Stimulated activated naive CD8-positive, alpha-beta T cell treated with anti-CD3 and anti-CD28 coated beads, Interleukin-15, amount 100 ng/mL, for 72 hours (primary cell): ENCODE measurements at regions not wholly inside any gene's neighbourhood (a gene's known extent, or its start where the extent isn't known, plus 50 kb on each side); places are given as distances from the start of the nearest gene placed in this dataset.

Experiments used
- ATAC-seq: fragments of 150-1000 bp; cut with Tn5 transposase; 2 replicates; pipeline ENCODE4 v1.10.0; 2021; ENCODE audit warnings: mild to moderate bottlenecking, moderate library complexity
- DNase-seq, 2 donors: peaks; one replicate each; pipeline ENCODE4 v3.0.0; 2021 to 2022
- H3K27ac Mint-ChIP-seq, 2 donors: one replicate each; pipeline ENCODE4 v1.8.0; 2022; ENCODE audit warnings: mild to moderate bottlenecking in 2 of 2, mixed read lengths in 2 of 2, moderate library complexity in 2 of 2
- H3K27me3 Mint-ChIP-seq: one replicate; pipeline ENCODE4 v1.8.0; 2022; ENCODE audit warnings: mixed read lengths
- H3K4me1 Mint-ChIP-seq: one replicate; pipeline ENCODE4 v1.8.0; 2022; ENCODE audit warnings: mild to moderate bottlenecking, mixed read lengths
- H3K4me3 Mint-ChIP-seq, 2 donors: one replicate each; pipeline ENCODE4 v1.8.0; 2022; ENCODE audit warnings: mild to moderate bottlenecking in 2 of 2, mixed read lengths in 2 of 2, moderate library complexity in 1 of 2
- H3K9me3 Mint-ChIP-seq, 2 donors: one replicate each; pipeline ENCODE4 v1.8.0; 2022; ENCODE audit warnings: mixed read lengths in 2 of 2

DNA sequence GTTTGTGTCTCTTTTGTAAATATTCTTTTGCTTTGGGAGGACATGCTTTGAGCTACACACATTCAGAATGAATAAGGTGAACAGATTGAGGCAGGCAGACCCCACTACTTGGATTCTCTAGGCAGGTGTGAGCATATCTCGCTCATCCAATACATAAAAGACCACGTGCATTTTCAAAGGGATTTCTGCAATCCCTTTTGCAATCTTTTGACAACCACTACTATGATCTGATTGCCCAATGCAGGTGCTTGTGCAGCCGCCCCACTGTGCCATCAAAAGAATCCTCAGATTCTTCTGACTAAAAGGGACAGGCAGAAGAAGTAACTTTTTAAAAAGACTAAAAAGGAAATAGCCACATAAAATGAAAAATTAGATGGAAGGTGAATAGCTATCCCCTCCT, 341.4 kb downstream of the BMP4 start:
- no peak for DNase-seq
- H3K4me1 Mint-ChIP-seq = no peaks in the 10 kb centered on the region
- no peak for ATAC-seq
- no peaks in the 10 kb centered on the region for H3K27me3 Mint-ChIP-seq
- H3K27ac Mint-ChIP-seq = no peak overlapping the region
- H3K4me3 Mint-ChIP-seq = no peak overlapping the region
- peaks cover 6 to 7% of the 10 kb centered on the region in 2 donors for H3K9me3 Mint-ChIP-seq

DNA sequence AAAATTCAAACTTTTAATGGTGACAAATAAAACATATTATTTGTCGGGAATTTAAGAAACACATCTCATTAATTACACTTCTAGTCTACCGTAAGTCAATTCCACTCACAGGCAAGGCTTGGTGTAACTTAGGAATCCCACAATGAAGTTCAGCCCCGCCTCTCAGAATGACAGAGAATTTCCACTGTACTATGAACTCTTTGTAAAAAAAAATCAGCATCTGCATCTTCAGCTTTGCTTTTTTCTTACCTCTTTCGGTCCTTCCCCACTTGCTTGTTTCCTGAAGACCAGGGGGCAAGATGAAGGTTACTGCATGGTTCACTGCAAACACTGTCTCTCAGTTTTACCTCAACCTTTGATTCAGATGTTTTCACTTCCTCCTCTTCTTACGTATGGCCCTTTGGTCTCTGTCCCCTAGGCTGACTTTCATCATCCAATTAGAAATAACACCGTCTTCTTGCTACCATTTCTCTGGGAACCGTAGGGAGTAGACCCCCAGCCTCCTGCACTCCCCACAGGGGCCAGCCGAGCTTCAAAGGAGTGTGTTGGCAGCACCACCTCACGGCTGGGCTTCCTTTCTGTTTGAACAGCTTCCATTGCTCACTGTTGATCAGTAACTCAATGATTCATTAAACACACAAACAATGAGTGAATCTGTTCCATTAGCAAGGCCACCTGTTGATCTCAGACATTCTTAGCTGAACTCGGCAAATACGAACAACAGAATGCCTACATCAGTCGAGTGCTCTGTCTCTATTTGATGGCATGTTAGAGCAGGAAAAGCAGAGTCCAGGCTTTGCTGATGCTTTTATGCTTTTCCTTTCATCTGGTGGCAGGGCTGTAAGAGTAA, 343.0 kb downstream of the BMP4 start:
- H3K27ac Mint-ChIP-seq = peak overlapping the region in 1 of 2 donors; percentile 74
- H3K27me3 Mint-ChIP-seq = no peaks in the 10 kb centered on the region
- DNase-seq (no peak), ATAC-seq (peak; percentile 54)
- H3K4me1 Mint-ChIP-seq = no peaks in the 10 kb centered on the region
- H3K9me3 Mint-ChIP-seq = peaks cover 7 to 11% of the 10 kb centered on the region in 2 donors
- peak overlapping the region in 1 of 2 donors; percentile 46 for H3K4me3 Mint-ChIP-seq

DNA sequence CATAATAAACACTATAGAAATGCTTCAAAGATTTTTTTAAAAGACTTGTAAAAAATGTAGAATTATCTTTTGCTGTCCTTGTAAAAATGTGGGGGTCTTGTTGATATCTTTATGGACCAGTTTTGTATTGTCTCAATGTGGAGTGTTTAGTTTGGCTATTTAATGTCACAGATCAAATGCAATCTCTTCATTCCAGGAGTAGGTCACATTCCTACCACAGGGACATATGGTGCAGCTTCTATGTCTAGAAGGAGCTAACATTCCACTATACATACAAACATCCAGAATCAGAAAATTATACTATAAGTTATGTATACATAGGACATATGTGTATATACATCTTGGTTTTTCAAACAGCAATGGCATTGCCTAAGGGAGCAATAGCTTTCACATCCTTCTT, 345.7 kb downstream of the BMP4 start:
- Mint-ChIP-seq H3K4me1 (no peaks in the 10 kb centered on the region), H3K4me3 (no peak overlapping the region), H3K9me3 (peaks cover 7 to 11% of the 10 kb centered on the region in 2 donors), H3K27ac (no peak overlapping the region), H3K27me3 (no peaks in the 10 kb centered on the region)
- ATAC-seq (no peak), DNase-seq (no peak)

DNA sequence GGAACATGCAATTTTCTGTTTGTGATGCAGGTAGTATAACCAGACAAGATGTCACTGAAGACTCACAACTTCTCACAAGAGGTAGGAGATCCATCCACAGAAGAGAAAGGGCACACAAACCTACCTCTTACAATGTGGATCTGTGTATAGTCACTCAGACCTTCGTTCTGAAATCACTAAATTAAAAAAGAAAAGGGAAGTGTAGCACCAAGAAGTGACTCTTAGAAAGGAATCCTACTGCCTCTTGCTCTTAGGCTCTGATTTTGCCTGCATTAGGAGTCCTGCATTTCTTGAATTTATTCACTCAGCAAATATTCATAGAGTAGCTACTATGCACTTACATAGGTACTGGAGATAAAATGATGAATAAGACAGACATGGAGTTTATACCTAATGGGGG, 347.6 kb downstream of the BMP4 start:
- Mint-ChIP-seq H3K27ac (no peak overlapping the region), H3K4me3 (no peak overlapping the region), H3K9me3 (peaks cover 6 to 11% of the 10 kb centered on the region in 2 donors)

DNA sequence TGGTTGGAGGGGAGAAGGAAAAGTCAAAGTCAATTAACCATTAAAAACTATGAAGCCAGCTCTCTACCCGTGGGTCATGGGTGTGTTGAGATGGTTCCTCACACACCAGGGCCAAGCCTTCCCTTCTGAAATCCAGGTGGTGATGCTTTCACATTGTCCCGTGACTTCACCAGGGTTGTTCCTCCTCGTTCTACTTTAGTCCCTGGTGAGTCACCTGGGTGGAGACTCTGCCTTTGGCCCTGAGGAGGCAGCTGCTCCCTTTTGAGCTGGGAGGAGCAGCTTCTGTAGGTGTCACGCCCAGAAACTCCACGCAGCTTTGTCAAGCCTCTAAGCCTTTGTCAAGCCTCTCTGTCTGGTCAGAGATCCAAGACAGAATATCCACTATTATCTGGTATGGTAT, 348.3 kb downstream of the BMP4 start:
- Mint-ChIP-seq H3K9me3 (peaks cover 0 to 11% of the 10 kb centered on the region in 2 donors), H3K27ac (no peak overlapping the region), H3K4me1 (no peaks in the 10 kb centered on the region), H3K4me3 (no peak overlapping the region), H3K27me3 (no peaks in the 10 kb centered on the region)
- ATAC-seq (no peak), DNase-seq (no peak)

More for the DNA sequence above, 347.6 kb downstream of the BMP4 start:
- no peaks in the 10 kb centered on the region for H3K27me3 Mint-ChIP-seq
- no peak for ATAC-seq
- no peak for DNase-seq
- H3K4me1 Mint-ChIP-seq = no peaks in the 10 kb centered on the region

DNA sequence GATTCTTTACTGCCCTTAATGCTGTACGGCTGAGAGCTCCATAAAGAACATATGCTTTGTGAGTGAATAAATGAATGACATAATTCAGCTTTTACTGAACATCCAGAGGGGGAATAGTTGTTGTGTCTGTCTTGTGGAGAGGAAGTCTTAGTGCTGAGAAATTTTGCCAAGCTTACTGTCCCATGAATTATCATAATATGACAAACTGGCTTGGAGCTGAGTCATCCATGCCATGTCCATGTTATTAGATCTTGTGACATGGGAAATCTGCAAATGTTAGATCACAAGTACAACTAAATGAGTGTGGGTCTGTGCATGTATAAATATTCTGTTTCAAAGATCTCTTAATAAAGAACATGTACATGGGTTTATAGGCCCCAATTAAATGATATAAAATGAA, 350.4 kb downstream of the BMP4 start:
- Mint-ChIP-seq H3K27ac (no peak overlapping the region), H3K4me1 (no peaks in the 10 kb centered on the region), H3K9me3 (peaks cover 0 to 5% of the 10 kb centered on the region in 2 donors), H3K4me3 (no peak overlapping the region), H3K27me3 (no peaks in the 10 kb centered on the region)
- DNase-seq (no peak), ATAC-seq (no peak)

DNA sequence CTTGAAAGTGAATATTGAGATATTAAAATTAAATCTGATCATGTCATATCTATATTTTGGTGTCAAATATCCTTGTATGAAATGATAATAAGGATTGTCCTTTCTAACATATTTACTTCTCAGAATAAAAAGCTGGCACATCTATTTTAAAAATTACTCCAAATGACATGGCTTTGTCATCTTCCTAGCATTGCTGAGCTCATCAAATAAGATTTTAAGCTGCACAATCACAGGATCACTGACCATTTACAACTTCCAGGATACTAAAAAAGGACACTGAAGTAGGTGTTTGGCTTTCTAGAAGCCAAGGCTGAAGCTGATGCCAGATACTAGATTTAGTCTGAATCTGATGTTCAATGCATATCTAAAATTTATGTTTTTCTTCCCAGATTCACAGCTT, 351.1 kb downstream of the BMP4 start:
- Mint-ChIP-seq H3K27me3 (no peaks in the 10 kb centered on the region), H3K4me3 (no peak overlapping the region), H3K9me3 (peaks cover 0 to 5% of the 10 kb centered on the region in 2 donors), H3K4me1 (no peaks in the 10 kb centered on the region), H3K27ac (no peak overlapping the region)
- ATAC-seq = no peak
- DNase-seq = no peak

DNA sequence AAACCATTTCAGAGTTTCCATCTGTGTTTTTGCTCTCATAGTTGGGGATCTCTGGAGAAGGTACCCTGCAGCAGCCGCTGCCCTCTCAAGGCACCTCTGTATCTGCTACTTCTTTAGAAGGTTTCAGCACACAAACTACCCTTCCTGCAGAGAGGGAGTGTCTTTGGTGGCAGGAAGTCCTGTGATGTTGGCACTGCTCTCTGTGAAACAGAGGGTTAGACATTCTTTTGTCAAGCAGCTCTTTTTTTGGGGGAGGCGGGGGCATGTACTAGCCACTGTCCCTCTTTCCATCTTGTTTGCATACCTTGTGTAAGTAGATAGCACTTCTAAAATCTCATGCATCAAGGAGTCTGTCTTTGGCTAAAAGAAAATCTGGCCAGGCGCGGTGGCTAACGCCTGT, 352.6 kb downstream of the BMP4 start:
- H3K27ac Mint-ChIP-seq = no peak overlapping the region
- ATAC-seq (no peak), DNase-seq (no peak)
- H3K4me3 Mint-ChIP-seq = no peak overlapping the region
- H3K4me1 Mint-ChIP-seq = no peaks in the 10 kb centered on the region
- H3K9me3 Mint-ChIP-seq = peaks cover 0 to under 1% of the 10 kb centered on the region in 2 donors
- H3K27me3 Mint-ChIP-seq = no peaks in the 10 kb centered on the region

DNA sequence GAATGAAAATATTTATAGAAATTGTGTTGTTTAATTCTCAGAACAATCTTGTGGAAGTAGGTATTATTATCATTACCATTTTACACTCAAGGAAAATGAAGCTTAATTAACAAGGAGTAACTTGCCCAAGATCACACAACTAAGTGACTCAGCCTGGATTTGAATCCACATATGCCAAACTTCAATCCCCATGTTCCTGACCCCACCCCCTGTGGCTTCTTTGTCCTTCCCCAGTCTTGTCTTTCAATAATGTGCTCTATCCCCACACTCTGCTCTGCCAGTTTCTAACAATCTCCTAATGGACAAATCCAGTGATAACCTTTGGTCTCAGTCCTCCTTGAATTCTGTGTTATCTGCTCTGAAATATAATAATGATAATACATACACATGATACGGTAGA, 355.2 kb downstream of the BMP4 start:
- DNase-seq (no peak), ATAC-seq (no peak)
- H3K9me3 Mint-ChIP-seq = no peaks in the 10 kb centered on the region
- no peak overlapping the region for H3K4me3 Mint-ChIP-seq
- H3K27me3 Mint-ChIP-seq = no peaks in the 10 kb centered on the region
- no peaks in the 10 kb centered on the region for H3K4me1 Mint-ChIP-seq
- H3K27ac Mint-ChIP-seq = no peak overlapping the region

DNA sequence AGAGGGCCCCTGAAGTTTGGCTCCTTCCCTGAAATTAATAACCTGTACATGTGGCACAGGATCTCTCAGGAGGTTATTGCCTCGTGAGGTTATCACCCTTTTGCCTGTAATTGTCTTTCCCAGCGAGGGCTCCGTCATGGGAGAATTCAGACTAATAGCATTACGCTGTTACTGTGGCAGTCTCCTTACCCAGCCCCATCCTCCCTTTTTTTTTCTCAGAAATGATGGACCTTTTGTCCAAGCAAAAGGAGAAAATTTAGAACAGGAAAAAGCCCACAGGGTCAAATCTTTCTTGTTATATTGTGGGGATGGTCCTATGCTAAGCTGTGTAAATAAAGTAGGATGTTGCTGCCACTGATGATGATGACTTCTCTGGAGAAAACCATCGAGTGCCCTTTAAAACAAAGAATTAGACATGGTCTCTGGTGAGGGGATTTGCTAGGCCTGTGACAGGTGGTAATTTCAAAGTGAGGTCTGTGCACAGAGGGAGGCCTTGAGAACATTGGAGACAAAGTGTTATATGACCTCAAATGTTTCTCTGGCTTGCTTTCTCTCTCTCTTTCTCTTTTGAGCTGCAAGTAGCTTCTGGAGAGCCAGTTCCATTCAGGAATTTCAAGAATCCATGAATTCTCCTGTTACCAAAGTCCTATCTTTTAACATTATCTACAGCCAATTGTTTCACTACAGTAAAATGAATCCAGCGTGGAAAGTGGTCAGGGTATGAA, 357.2 kb downstream of the BMP4 start:
- peaks cover 5 to 13% of the 10 kb centered on the region in 2 donors for H3K9me3 Mint-ChIP-seq
- no peaks in the 10 kb centered on the region for H3K27me3 Mint-ChIP-seq
- H3K4me3 Mint-ChIP-seq = no peak overlapping the region
- DNase-seq (no peak), ATAC-seq (no peak)
- H3K4me1 Mint-ChIP-seq = no peaks in the 10 kb centered on the region
- H3K27ac Mint-ChIP-seq = no peak overlapping the region

DNA sequence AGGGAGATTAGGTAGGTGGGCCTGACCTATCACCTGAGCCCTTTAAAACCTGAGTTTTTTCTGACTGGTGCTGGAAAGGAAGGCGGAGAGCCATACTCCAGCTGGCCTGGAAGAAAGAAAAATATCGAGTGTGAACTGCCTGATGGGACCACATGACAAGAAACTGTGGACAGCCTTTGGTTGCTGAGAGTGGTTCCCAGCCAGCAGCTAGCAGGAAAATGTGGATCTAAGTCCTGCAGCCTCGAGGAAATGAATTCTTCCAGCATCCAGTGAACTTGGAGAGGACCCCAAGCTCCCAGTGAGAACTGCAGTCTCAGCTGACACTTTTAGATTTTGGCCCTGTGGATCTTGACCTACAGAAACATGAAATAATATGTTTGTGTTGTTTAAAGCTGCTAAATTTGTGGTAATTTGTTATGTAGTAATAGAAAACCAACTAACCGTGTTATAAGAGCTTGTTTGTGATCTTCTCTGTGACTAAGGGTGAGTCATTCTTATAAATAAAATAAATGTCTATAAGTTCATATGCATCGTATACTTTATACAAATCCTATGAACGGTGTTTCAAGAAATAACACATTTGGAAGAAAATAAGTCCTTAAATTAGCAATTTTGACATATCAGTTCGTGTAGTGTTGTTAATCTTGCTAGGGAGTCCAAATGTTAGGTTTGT, 359.6 kb downstream of the BMP4 start:
- no peak overlapping the region for H3K4me3 Mint-ChIP-seq
- peaks cover 11 to 17% of the 10 kb centered on the region in 2 donors for H3K9me3 Mint-ChIP-seq
- no peak overlapping the region for H3K27ac Mint-ChIP-seq
- H3K27me3 Mint-ChIP-seq = no peaks in the 10 kb centered on the region
- H3K4me1 Mint-ChIP-seq = no peaks in the 10 kb centered on the region
- DNase-seq = no peak
- no peak for ATAC-seq

DNA sequence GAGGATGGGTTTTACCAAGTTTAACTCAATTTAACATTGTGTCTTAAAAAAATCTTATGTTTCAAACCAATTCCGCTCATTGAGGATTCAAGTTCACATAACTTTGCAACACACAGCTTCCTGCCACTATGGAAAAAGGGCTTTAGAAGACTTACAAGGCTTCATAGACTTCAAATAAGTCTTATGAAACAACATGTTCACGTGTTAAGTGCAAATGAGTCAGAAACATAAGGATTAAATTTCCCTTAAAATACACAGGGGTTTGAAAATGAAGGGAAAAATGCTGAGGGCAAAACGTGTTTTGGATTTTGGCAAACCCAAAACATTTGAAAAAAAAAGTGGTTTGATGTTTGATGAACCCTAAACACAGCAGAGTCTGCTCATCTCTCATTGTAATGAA, 364.8 kb downstream of the BMP4 start:
- no peaks in the 10 kb centered on the region for H3K27me3 Mint-ChIP-seq
- H3K9me3 Mint-ChIP-seq = peaks cover 21 to 32% of the 10 kb centered on the region in 2 donors
- no peak overlapping the region for H3K27ac Mint-ChIP-seq
- H3K4me1 Mint-ChIP-seq = no peaks in the 10 kb centered on the region
- ATAC-seq (no peak), DNase-seq (no peak)
- H3K4me3 Mint-ChIP-seq = no peak overlapping the region

DNA sequence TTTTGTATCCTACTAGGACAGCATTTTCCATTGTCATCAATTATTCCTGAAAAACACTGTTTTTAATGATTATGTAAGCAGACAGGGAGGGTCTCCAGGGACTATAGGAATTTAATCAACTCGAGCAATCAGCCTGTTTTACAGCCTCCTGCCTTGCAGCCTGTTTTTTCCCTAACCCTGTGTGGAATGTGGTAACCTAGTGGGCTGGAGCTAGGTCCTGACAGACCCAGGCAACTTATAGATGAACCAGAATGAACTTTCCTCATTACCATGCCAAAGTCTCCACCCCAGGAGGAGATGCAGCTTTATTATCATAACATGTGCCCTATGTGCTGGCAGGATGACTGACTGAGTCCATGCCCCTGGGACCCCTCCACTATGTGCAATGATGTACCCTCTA, 375.1 kb downstream of the BMP4 start:
- H3K27me3 Mint-ChIP-seq = no peaks in the 10 kb centered on the region
- no peak for DNase-seq
- H3K4me3 Mint-ChIP-seq = no peak overlapping the region
- ATAC-seq = no peak
- peaks cover 0 to 8% of the 10 kb centered on the region in 2 donors for H3K9me3 Mint-ChIP-seq
- H3K27ac Mint-ChIP-seq = no peak overlapping the region
- no peaks in the 10 kb centered on the region for H3K4me1 Mint-ChIP-seq

DNA sequence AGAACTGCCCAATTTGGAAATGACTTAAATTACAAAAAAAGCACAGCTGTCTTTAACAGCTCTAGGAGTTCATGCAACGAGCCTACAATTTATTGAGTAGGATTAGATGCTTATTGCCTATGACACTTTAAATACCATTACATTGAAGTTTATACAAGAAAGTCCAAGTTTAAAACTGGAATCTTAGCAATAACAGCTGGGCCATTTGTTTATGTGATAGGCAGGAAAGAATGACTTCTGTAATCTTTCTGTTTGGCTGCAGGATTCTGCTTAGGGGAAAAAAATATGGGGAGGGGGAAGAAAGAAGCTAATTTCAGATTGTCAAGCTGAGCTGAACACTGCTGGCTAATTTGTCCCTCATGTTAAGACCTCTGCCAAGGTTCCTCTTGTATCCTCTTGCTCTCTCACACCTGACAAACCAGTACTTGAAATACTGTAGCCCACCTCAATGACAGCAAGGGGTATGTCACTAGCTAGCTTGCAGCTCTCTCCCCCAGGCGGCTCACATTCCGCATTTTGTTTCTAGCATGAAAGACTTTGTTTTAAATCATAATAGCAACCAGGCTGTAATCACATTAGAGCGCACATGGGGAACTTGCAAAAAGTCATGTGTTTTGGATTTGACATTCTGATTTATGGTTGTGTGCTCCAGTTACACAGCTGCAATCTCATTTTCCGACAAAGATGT, 384.8 kb downstream of the BMP4 start:
- ATAC-seq = no peak

More for the DNA sequence above, 384.8 kb downstream of the BMP4 start:
- no peak for DNase-seq
- Mint-ChIP-seq H3K27ac (no peak overlapping the region), H3K4me1 (no peaks in the 10 kb centered on the region), H3K9me3 (peaks cover 8 to 15% of the 10 kb centered on the region in 2 donors), H3K4me3 (no peak overlapping the region), H3K27me3 (peaks cover 12% of the 10 kb centered on the region)
